GM12892 (cell line): ENCODE measurements at regions not wholly inside any gene's neighbourhood (a gene's known extent, or its start where the extent isn't known, plus 50 kb on each side); places are given as distances from the start of the nearest gene placed in this dataset.

Experiments
- POLR2A ChIP-seq: IDR thresholded peaks from 2 replicates; pipeline ENCODE4 v1.6.1; 2011; ENCODE audit warnings: low read depth, low read length, control low read depth
- POLR2AphosphoS5 ChIP-seq: IDR thresholded peaks from 2 replicates; pipeline ENCODE4 v1.6.1; 2011; ENCODE audit warnings: low read depth, low read length, control low read depth
- TAF1 ChIP-seq: IDR thresholded peaks from 2 replicates; pipeline ENCODE4 v1.6.1; 2011; ENCODE audit warnings: low read depth, mild to moderate bottlenecking, control low read depth, low read length, borderline replicate concordance

GRCh38 chr5:96173366-96173765 lies 211.7 kb upstream of the ELL2 start:
- TF ChIP-seq POLR2A (no peak), POLR2AphosphoS5 (no peak), TAF1 (no peak)
